ENCODE measurements at regions not wholly inside any gene's neighbourhood (a gene's known extent, or its start where the extent isn't known, plus 50 kb on each side); places are given as distances from the start of the nearest gene placed in this dataset.
"Not testable (repeated sequence)": the region's sequence is repeated elsewhere in the genome, so short reads cannot be mapped to it uniquely, and the experiment has no call there.

DNA sequence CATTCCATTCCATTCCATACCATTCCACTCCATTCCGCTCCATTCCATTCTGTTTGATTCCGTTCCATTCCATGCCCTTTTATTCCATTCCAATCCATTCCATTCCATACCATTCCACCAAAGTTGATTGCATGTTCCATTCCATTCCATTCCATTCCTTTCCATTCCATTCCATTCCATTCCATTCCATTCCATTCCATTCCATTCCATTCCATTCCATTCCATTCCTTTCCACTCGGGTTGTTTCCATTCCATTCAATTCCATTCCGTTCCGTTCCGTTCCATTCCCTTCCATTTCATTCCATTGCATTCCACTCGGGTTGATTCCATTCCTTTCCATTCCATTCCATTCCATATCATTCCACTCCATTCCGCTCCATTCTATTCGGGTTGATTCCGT, 152.7 kb downstream of the CWH43 start:
- not testable (repeated sequence) for H3K27me3 ChIP-seq (ENCODE audit: insufficient read depth, low read length); H3K9ac ChIP-seq (ENCODE audit: low read depth, low read length); H3K36me3 ChIP-seq (ENCODE audit: insufficient read depth, low read depth, low read length); H3K27ac ChIP-seq (ENCODE audit: low read length); H3K4me3 ChIP-seq (ENCODE audit: low read length); H3K4me1 ChIP-seq (ENCODE audit: insufficient read depth, low read length)
- H3K9me3 ChIP-seq (ENCODE audit: insufficient read depth, low read depth, low read length), result peaks cover 18% of the 10 kb centered on the region

DNA sequence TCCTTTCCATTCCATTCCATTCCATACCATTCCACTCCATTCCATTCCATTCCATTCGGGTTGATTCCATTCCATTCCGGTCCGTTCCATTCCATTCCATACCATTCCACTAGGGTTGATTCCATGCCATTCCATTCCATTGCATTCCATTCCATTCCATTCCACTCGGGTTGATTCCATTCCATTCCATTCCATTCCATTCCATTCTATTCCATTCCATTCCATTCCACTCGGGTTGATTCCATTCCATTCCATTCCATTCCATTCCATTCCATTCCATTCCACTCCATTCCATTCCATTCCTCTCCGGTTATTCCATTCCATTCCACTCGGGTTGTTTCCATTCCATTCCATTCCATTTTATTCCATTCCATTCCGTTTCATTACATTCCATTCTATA, 153.4 kb downstream of the CWH43 start:
- not testable (repeated sequence) for H3K4me1 ChIP-seq (ENCODE audit: insufficient read depth, low read length); H3K36me3 ChIP-seq (ENCODE audit: insufficient read depth, low read depth, low read length); H3K27ac ChIP-seq (ENCODE audit: low read length); H3K4me3 ChIP-seq (ENCODE audit: low read length); H3K27me3 ChIP-seq (ENCODE audit: insufficient read depth, low read length); H3K9ac ChIP-seq (ENCODE audit: low read depth, low read length)
- H3K9me3 ChIP-seq (ENCODE audit: insufficient read depth, low read depth, low read length), result peaks cover 19% of the 10 kb centered on the region

DNA sequence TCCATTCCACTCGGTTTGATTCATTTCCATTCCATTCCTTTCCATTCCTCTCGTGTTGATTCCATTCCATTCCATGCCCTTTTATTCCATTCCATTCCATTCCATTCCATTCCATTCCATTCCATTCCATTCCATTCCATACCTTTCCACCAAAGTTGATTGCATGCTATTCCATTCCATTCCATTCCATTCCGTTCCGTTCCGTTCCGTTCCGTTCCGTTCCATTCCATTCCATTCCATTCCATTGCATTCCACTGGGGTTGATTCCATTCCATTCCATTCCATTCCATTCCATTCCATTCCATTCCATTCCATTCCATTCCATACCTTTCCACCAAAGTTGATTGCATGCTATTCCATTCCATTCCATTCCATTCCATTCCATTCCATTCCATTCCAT, 154.3 kb downstream of the CWH43 start:
- H3K4me3 ChIP-seq (ENCODE audit: low read length); H3K27me3 ChIP-seq (ENCODE audit: insufficient read depth, low read length); H3K9ac ChIP-seq (ENCODE audit: low read depth, low read length); H3K4me1 ChIP-seq (ENCODE audit: insufficient read depth, low read length); H3K27ac ChIP-seq (ENCODE audit: low read length); H3K36me3 ChIP-seq (ENCODE audit: insufficient read depth, low read depth, low read length): not testable (repeated sequence)
- H3K9me3 ChIP-seq (ENCODE audit: insufficient read depth, low read depth, low read length), result peaks cover 25% of the 10 kb centered on the region

DNA sequence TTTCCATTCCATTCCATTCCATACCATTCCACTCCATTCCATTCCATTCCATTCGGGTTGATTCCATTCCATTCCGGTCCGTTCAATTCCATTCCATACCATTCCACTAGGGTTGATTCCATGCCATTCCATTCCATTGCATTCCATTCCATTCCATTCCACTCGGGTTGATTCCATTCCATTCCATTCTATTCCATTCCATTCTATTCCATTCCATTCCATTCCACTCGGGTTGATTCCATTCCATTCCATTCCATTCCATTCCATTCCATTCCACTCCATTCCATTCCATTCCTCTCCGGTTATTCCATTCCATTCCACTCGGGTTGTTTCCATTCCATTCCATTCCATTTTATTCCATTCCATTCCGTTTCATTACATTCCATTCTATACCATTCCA, 155.9 kb downstream of the CWH43 start:
- not testable (repeated sequence) for H3K4me1 ChIP-seq (ENCODE audit: insufficient read depth, low read length); H3K27ac ChIP-seq (ENCODE audit: low read length); H3K27me3 ChIP-seq (ENCODE audit: insufficient read depth, low read length); H3K36me3 ChIP-seq (ENCODE audit: insufficient read depth, low read depth, low read length); H3K9ac ChIP-seq (ENCODE audit: low read depth, low read length); H3K4me3 ChIP-seq (ENCODE audit: low read length)
- H3K9me3 ChIP-seq (ENCODE audit: insufficient read depth, low read depth, low read length), result peaks cover 41% of the 10 kb centered on the region

DNA sequence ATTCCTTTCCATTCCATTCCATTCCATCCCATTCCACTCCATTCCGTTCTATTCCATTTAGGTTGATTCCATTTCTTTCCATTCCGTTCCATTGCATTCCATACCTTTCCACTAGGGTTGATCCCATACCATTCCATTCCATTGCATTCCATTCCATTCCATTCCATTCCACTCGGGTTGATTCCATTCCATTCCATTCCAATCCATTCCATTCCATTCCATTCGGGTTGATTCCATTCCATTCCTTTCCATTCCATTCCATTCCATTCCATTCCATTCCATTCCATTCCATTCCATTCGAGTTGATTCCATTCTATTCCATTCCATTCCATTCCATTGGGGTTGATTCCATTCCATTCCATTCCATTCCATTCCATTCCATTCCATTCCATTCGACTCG, 161.1 kb downstream of the CWH43 start:
- not testable (repeated sequence) for H3K27ac ChIP-seq (ENCODE audit: low read length); H3K27me3 ChIP-seq (ENCODE audit: insufficient read depth, low read length); H3K4me3 ChIP-seq (ENCODE audit: low read length); H3K4me1 ChIP-seq (ENCODE audit: insufficient read depth, low read length); H3K9ac ChIP-seq (ENCODE audit: low read depth, low read length); H3K36me3 ChIP-seq (ENCODE audit: insufficient read depth, low read depth, low read length)
- peaks cover 85% of the 10 kb centered on the region for H3K9me3 ChIP-seq (ENCODE audit: insufficient read depth, low read depth, low read length)

DNA sequence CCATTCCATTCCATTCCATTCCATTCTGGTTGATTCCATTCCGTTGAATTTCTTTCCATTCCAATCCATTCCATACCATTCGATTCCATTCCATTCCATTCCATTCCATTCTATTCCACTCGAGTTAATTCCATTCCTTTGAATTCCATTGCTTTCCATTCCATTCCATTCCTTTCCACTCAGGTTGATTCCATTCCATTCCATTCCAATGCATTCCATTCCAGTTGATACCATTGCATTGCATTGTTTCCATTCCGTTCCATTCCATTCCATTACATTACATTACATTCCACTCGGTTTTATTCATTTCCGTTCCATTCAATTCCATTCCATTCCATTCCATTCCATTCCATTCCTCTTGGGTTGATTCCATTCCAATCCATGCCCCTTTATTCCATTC, 161.5 kb downstream of the CWH43 start:
- peak overlapping the region; percentile 8; the same call in 1 of the 2 replicates for H3K4me3 ChIP-seq (ENCODE audit: low read length)
- peaks cover 90% of the 10 kb centered on the region for H3K9me3 ChIP-seq (ENCODE audit: insufficient read depth, low read depth, low read length)
- H3K9ac ChIP-seq (ENCODE audit: low read depth, low read length); H3K4me1 ChIP-seq (ENCODE audit: insufficient read depth, low read length); H3K36me3 ChIP-seq (ENCODE audit: insufficient read depth, low read depth, low read length); H3K27ac ChIP-seq (ENCODE audit: low read length); H3K27me3 ChIP-seq (ENCODE audit: insufficient read depth, low read length): not testable (repeated sequence)

DNA sequence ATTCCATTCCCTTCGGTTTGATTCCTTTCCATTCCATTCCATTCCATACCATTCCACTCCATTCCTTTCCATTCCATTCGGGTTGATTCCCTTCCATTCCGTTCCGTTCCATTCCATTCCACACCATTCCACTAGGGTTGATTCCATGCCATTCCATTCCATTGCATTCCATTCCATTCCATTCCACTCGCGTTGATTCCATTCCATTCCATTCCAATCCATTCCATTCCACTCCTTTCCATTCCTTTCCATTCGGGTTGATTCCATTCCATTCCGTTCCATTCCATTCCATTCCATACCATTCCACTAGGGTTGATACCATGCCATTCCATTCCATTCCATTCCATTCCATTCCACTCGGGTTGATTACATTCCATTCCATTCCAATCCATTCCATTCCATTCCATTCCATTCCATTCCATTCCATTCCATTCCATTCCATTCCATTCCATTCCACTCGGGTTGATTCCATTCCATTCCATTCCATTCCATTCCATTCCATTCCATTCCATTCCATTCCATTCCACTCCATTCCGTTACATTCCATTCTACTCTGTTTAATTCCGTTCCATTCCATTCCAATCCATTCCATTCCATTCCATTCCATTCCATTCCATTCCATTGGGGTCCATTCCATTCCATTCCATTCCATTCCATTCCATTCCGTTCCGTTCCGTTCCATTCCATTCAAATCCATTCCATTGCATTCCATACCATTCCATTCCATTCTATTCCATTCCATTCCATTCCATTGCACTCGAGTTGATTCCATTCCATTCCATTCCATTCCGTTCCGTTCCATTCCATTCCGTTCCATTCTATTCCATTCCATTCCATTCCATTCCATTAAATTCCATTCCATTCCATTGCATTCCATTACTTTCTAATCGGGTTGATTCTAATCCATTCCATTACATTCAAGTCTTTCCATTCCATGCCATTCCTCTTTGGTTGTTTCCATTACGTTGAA, 163.2 kb downstream of the CWH43 start:
- not testable (repeated sequence) for H3K27me3 ChIP-seq (ENCODE audit: insufficient read depth, low read length); H3K27ac ChIP-seq (ENCODE audit: low read length); H3K36me3 ChIP-seq (ENCODE audit: insufficient read depth, low read depth, low read length); H3K9ac ChIP-seq (ENCODE audit: low read depth, low read length); H3K4me1 ChIP-seq (ENCODE audit: insufficient read depth, low read length)
- peaks cover 97% of the 10 kb centered on the region for H3K9me3 ChIP-seq (ENCODE audit: insufficient read depth, low read depth, low read length)
- 0 out of 2 replicates have a peak overlapping the region, but pooled peaks have one; percentile 16 for H3K4me3 ChIP-seq (ENCODE audit: low read length)

DNA sequence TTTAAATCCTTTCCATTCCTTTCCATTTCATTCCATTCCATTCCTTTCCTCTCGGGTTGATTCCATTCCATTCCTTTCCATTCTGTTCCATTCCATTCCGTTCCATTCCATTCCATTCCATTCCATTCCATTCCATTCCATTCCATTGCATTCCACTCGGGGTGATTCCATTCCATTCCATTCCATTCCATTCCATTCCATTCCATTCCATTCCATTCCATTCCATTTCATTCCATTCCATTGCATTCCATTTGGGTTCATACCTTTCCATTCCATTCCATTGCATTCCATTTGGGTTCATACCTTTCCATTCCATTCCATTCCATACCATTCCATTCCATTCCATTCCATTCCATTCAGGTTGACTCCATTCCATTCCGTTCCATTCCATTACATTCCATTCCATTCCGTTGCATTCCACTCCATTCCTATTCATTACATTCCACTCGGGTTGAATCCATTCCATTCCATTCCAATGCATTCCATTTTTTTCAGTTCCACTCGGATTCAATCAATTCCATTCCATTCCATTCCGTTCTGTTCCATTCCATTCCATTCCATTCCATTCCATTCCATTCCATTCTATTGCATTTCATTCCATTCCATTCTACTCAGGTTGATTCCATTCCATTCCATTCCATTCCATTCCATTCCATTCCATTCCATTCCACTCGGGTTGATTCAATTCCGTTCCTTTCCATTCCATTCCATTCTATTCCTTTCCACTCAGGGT, 164.4 kb downstream of the CWH43 start:
- peak overlapping the region; percentile 0; the same call in 1 of the 2 replicates for H3K4me3 ChIP-seq (ENCODE audit: low read length)
- peaks cover 100% of the 10 kb centered on the region for H3K9me3 ChIP-seq (ENCODE audit: insufficient read depth, low read depth, low read length)
- H3K9ac ChIP-seq (ENCODE audit: low read depth, low read length); H3K27me3 ChIP-seq (ENCODE audit: insufficient read depth, low read length); H3K4me1 ChIP-seq (ENCODE audit: insufficient read depth, low read length); H3K27ac ChIP-seq (ENCODE audit: low read length); H3K36me3 ChIP-seq (ENCODE audit: insufficient read depth, low read depth, low read length): not testable (repeated sequence)

DNA sequence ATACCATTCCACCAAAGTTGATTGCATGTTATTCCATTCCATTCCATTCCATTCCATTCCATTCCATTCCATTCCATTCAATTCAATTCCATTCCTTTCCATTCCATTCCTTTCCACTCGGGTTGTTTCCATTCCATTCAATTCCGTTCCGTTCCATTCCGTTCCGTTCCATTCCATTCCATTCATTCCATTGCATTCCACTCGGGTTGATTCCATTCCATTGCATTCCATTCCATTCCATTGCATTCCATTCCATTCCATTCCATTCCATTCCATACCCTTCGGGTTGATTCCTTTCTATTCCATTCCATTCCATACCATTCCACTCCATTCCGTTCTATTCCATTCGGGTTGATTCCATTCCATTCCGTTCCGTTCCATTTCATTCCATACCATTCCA, 166.9 kb downstream of the CWH43 start:
- peaks cover 96% of the 10 kb centered on the region for H3K9me3 ChIP-seq (ENCODE audit: insufficient read depth, low read depth, low read length)
- not testable (repeated sequence) for H3K27ac ChIP-seq (ENCODE audit: low read length); H3K9ac ChIP-seq (ENCODE audit: low read depth, low read length); H3K27me3 ChIP-seq (ENCODE audit: insufficient read depth, low read length); H3K36me3 ChIP-seq (ENCODE audit: insufficient read depth, low read depth, low read length); H3K4me1 ChIP-seq (ENCODE audit: insufficient read depth, low read length)
- peak overlapping the region; percentile 2; the same call in 1 of the 2 replicates for H3K4me3 ChIP-seq (ENCODE audit: low read length)

DNA sequence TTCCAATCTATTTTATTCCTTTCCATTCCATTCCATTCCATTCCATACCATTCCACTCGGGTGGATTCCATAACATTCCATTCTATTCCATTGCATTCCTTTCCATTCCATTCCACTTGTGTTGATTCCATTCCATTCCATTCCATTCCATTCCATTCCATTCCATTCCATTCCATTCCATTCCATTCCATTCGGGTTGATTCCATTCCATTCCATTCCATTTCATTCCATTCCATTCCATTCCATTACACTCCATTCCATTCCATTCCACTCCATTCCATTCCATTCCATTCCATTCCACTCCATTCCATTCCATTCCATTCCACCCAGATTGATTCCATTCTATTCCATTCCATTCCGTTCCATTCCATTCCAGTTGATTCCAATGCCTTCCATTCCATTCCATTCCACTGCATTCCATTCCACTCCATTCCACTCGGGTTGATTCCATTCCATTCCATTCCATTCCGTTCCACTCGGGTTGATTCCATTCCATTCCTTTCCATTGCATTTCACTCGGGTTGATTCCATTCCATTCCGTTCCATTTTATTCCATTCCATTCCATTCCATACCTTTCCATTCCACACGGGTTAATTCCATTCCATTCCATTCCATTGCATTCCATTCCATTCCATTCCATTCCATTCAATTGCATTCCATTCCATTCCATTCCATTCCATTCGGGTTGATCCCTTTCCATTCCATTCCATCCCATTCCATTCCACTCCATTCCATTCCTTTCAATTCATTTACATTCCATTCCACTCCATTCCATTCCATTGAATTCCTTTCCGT, 168.4 kb downstream of the CWH43 start:
- H3K4me1 ChIP-seq (ENCODE audit: insufficient read depth, low read length); H3K36me3 ChIP-seq (ENCODE audit: insufficient read depth, low read depth, low read length); H3K9ac ChIP-seq (ENCODE audit: low read depth, low read length); H3K27me3 ChIP-seq (ENCODE audit: insufficient read depth, low read length); H3K27ac ChIP-seq (ENCODE audit: low read length): not testable (repeated sequence)
- peaks cover 87% of the 10 kb centered on the region for H3K9me3 ChIP-seq (ENCODE audit: insufficient read depth, low read depth, low read length)
- H3K4me3 ChIP-seq (ENCODE audit: low read length), result peak overlapping the region; percentile 22

DNA sequence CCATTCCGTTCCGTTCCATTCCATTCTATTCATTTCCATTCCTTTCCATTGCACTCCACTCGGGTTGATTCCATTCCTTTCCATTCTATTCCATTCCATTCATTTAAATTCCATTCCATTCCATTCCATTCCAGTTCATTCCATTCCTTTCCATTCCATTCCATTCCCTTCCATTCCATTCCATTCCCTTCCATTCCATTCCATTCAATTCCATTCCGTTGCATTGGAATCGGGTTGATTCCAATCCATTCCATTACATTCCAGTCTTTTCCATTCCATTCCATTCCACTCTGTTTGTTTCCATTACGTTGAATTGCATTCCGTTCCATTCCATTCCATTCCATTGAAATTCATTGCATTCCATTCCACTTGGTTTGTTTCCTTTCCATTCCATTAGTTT, 169.2 kb downstream of the CWH43 start:
- H3K4me1 ChIP-seq (ENCODE audit: insufficient read depth, low read length); H3K36me3 ChIP-seq (ENCODE audit: insufficient read depth, low read depth, low read length); H3K9ac ChIP-seq (ENCODE audit: low read depth, low read length); H3K27me3 ChIP-seq (ENCODE audit: insufficient read depth, low read length); H3K27ac ChIP-seq (ENCODE audit: low read length): not testable (repeated sequence)
- peak overlapping the region; percentile 22 for H3K4me3 ChIP-seq (ENCODE audit: low read length)
- H3K9me3 ChIP-seq (ENCODE audit: insufficient read depth, low read depth, low read length), result peaks cover 80% of the 10 kb centered on the region
